Spleen (tissue), 11 donors: ENCODE measurements at regions not wholly inside any gene's neighbourhood (a gene's known extent, or its start where the extent isn't known, plus 50 kb on each side); places are given as distances from the start of the nearest gene placed in this dataset.

ENCODE experiments used
- DNase-seq: peaks from one replicate; pipeline ENCODE4 v3.0.0-alpha.2; 2020
- H3K27ac ChIP-seq, 8 donors: fragments of 200-600 bp; sonication (generic) in 7 of 8; 1 replicate in 4 of 8; 2 replicates in 4 of 8; pipeline versions ENCODE4 v1.5.0 to v1.8.0; 2016 to 2021; ENCODE audit warnings: inconsistent platforms in 4 of 8, mild to moderate bottlenecking in 4 of 8, moderate library complexity in 1 of 8
- H3K27me3 ChIP-seq, 7 donors: fragments of 200-600 bp; sonication (generic) in 6 of 7; replicated peaks in 1 of 7; 1 replicate in 4 of 7; 2 replicates in 3 of 7; pipeline versions ENCODE4 v1.5.0 to v1.8.0; 2016 to 2021; ENCODE audit warnings: inconsistent platforms in 3 of 7, mild to moderate bottlenecking in 1 of 7
- H3K36me3 ChIP-seq, 6 donors: fragments of 200-600 bp; sonication (generic) in 5 of 6; 1 replicate in 4 of 6; 2 replicates in 2 of 6; pipeline versions ENCODE4 v1.5.0 to v1.8.0; 2016 to 2021; ENCODE audit warnings: inconsistent platforms in 2 of 6
- H3K4me1 ChIP-seq, 6 donors: fragments of 200-600 bp; sonication (generic) in 5 of 6; 1 replicate in 3 of 6; 2 replicates in 3 of 6; pipeline versions ENCODE4 v1.5.0 to v1.8.0; 2016 to 2021; ENCODE audit warnings: inconsistent platforms in 3 of 6
- H3K4me3 ChIP-seq, 8 donors: fragments of 200-600 bp; sonication (generic) in 7 of 8; 1 replicate in 4 of 8; 2 replicates in 4 of 8; pipeline versions ENCODE4 v1.5.0 to v1.8.0; 2016 to 2021; ENCODE audit warnings: inconsistent platforms in 4 of 8, mild to moderate bottlenecking in 4 of 8, moderate library complexity in 2 of 8
- H3K9me3 ChIP-seq, 8 donors: fragments of 200-600 bp; sonication (generic) in 7 of 8; 1 replicate in 4 of 8; 2 replicates in 4 of 8; pipeline versions ENCODE4 v1.5.0 to v1.8.0; 2016 to 2021; ENCODE audit warnings: inconsistent platforms in 4 of 8
- POLR2A ChIP-seq, 3 donors: fragments of 450-650 bp; IDR thresholded peaks; one replicate each; pipeline ENCODE4 v1.5.1; 2017; ENCODE audit warnings: antibody characterized with exemption in 3 of 3, mild to moderate bottlenecking in 1 of 3
- POLR2AphosphoS5 ChIP-seq, 3 donors: sonication (generic); formaldehyde crosslinking; IDR thresholded peaks; one replicate each; pipeline ENCODE4 v1.5.1; 2017; ENCODE audit warnings: antibody characterized with exemption in 3 of 3
- WGBS, 5 donors: extraction: QIAGEN DNeasy Blood & Tissue Kit in 3 of 5; methylation state at CpG; one replicate each; pipeline versions ENCODE4 v1.1.5 to v1.1.7; 2013 to 2018; 5-methylcytosine and 5-hydroxymethylcytosine counted together
- intact Hi-C: fragments of 100-400 bp; cut with DNase I; formaldehyde crosslinking; loops from one replicate; pipeline ENCODE4 v1.15.0; 2023; ENCODE audit warnings: low total_unique reads
- TF ChIP-seq, protein P1 (sequence below), 11 experiments: fragments of 200-600 bp in 7 of 11; fragments of 450-650 bp in 4 of 11; sonication (generic) in 4 of 11; IDR thresholded peaks in 8 of 11; conservative IDR thresholded peaks in 3 of 11; 1 replicate in 7 of 11; 2 replicates in 4 of 11; pipeline versions ENCODE4 v1.4.0 to v1.8.0; 2016 to 2021; ENCODE audit warnings: antibody characterized with exemption in 11 of 11, inconsistent platforms in 4 of 11, mild to moderate bottlenecking in 1 of 11
- donor health status: healthy with polysubstance abuse.
- donor health status: DM: no; HTN: no; CAD: no; lungs with moderate emphysema.
- donor health status: DM: no; HTN: no; CAD: no.
- donor health status: Bipolar disorder and iron deficiency.
- donor health status: healthy.
- donor health status: DM: no; HTN: no; CAD: no.
- donor health status: DM: yes; HTN: yes; CAD: no.

DNA sequence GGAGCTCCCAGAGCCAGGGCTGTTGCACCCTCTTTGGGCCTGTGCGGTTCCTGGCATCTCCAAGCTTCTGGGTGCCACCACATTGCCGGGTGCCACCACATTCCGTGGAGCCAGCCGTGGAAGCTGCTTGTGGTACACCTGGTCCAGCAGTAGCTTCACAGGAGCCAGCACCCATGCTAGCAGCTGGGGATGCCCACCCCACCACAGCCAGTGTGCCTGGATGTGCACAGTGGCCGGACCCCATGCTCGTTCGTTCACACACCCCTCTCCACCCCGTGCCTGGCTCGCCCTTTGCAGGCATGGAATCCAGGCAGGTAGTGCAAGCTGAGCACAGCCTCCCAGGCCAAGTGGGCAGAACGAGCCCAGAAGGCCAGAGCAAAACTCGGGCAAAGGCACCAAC, 1029.8 kb upstream of the GBE1 start:
- 81 to 94% (median 91%) methylated on average over 7 to 11 of the region's 11 CpGs for WGBS, 5 donors
- TF ChIP-seq, protein P1, sequence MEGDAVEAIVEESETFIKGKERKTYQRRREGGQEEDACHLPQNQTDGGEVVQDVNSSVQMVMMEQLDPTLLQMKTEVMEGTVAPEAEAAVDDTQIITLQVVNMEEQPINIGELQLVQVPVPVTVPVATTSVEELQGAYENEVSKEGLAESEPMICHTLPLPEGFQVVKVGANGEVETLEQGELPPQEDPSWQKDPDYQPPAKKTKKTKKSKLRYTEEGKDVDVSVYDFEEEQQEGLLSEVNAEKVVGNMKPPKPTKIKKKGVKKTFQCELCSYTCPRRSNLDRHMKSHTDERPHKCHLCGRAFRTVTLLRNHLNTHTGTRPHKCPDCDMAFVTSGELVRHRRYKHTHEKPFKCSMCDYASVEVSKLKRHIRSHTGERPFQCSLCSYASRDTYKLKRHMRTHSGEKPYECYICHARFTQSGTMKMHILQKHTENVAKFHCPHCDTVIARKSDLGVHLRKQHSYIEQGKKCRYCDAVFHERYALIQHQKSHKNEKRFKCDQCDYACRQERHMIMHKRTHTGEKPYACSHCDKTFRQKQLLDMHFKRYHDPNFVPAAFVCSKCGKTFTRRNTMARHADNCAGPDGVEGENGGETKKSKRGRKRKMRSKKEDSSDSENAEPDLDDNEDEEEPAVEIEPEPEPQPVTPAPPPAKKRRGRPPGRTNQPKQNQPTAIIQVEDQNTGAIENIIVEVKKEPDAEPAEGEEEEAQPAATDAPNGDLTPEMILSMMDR (IDR thresholded peaks at IDR 0.05 in 8 of 11, conservative IDR thresholded peaks at IDR 0.05 in 3 of 11): no peak
- TF ChIP-seq POLR2AphosphoS5 (IDR thresholded peaks at IDR 0.05): no peak
- H3K36me3 ChIP-seq: no peaks in the 10 kb centered on the region
- H3K27me3 ChIP-seq: no peaks in the 10 kb centered on the region
- intact Hi-C loops: no loop called here
- no peaks in the 10 kb centered on the region for H3K4me1 ChIP-seq
- peaks cover 0 to 17% (median 4%) of the 10 kb centered on the region in 8 donors for H3K9me3 ChIP-seq
- H3K4me3 ChIP-seq: no peak overlapping the region
- H3K27ac ChIP-seq: no peak overlapping the region
- DNase-seq: peak; percentile 67

DNA sequence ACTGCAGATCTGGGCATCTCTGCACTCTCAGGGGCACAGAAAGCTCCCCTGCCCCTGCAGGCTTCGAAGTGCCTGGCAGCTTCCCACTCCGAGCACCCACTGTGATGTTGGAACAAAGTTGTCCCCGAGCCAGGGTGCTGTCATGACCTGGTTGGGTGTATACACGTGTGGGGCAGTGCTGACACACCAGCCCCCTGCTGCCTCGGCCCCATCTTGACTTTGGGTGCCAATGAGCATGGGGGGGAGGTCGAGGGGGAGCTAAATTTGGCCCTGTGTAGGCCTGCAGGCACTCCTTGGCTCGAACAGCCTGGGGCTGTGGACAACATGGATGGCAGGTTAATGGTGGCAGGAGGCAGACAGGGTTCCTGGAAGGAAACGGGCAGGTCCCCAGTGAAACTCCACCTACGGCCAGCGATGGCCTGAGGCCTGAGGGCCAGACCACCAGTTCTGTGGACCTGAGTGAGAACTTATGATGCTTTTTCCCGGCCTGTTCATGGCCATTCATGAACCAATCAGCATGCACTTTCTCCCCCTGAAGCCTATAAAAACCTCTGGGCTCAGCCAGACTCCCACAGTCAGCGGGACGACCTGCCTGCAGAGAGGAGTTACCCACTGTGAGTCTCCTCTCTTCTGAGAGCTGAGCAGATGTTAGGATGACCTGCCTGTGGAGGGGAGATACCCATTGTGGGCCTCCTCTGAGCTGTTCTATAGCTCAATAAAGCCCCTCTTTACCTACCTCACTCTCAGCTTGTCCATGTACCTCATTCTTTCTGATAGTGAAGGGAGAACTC, 1029.1 kb upstream of the GBE1 start:
- Histone ChIP-seq H3K4me1 (no peaks in the 10 kb centered on the region), H3K27me3 (no peaks in the 10 kb centered on the region), H3K36me3 (no peaks in the 10 kb centered on the region), H3K4me3 (no peak overlapping the region), H3K27ac (no peak overlapping the region), H3K9me3 (peaks cover 0 to 17% (median 4%) of the 10 kb centered on the region in 8 donors)
- TF ChIP-seq POLR2A (IDR thresholded peaks at IDR 0.05): no peak
- TF ChIP-seq, protein P1 (IDR thresholded peaks at IDR 0.05 in 8 of 11, conservative IDR thresholded peaks at IDR 0.05 in 3 of 11): no peak
- TF ChIP-seq POLR2AphosphoS5 (IDR thresholded peaks at IDR 0.05): no peak
- DNase-seq: peak; percentile 66
- intact Hi-C loops: no loop called here
- 74 to 82% (median 78%) methylated on average over 13 of the region's 13 CpGs for WGBS, 5 donors

GRCh38 chr3:82783194-82783593, 1021.7 kb upstream of the GBE1 start:
- TF ChIP-seq, protein P1 (IDR thresholded peaks at IDR 0.05 in 8 of 11, conservative IDR thresholded peaks at IDR 0.05 in 3 of 11): no peak
- no peak for TF ChIP-seq POLR2AphosphoS5 (IDR thresholded peaks at IDR 0.05)
- no peak for TF ChIP-seq POLR2A (IDR thresholded peaks at IDR 0.05)
- 70 to 90% (median 78%) methylated on average over 3 of the region's 3 CpGs for WGBS, 5 donors
- intact Hi-C loops: no loop called here

DNA sequence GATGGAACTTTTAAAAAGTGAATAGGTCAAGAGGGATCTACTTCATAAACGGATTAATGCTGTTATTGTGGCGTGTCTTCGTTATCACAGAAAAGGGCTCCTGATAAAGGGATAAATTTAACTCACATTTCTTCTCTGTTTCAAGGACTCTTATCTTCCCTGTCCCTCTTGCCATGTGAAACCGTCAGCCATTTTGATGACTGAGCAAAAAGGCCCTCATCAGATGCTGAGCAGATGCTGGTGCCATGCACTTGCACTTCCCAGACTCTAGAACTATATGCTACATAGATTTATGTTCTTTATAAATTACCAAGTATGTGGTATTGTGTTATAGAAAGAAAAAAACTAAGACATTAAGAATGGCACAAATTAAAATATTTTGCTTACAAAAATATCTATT, 1011.8 kb upstream of the GBE1 start:
- 67 to 85% (median 75%) methylated on average over 4 of the region's 4 CpGs for WGBS, 5 donors
- Histone ChIP-seq H3K27me3 (no peaks in the 10 kb centered on the region), H3K27ac (no peak overlapping the region), H3K36me3 (no peaks in the 10 kb centered on the region), H3K4me3 (no peak overlapping the region), H3K4me1 (no peaks in the 10 kb centered on the region), H3K9me3 (peaks cover 0 to 19% (median 3%) of the 10 kb centered on the region in 8 donors)
- TF ChIP-seq POLR2AphosphoS5 (IDR thresholded peaks at IDR 0.05): no peak
- no peak for TF ChIP-seq POLR2A (IDR thresholded peaks at IDR 0.05)
- TF ChIP-seq, protein P1 (IDR thresholded peaks at IDR 0.05 in 8 of 11, conservative IDR thresholded peaks at IDR 0.05 in 3 of 11): no peak
- intact Hi-C loops: no loop called here
- DNase-seq: no peak

More at GRCh38 chr3:82783194-82783593, 1021.7 kb upstream of the GBE1 start:
- Histone ChIP-seq H3K4me3 (no peak overlapping the region), H3K36me3 (no peaks in the 10 kb centered on the region), H3K9me3 (peaks cover 0 to 3% (median 0%) of the 10 kb centered on the region in 8 donors), H3K27me3 (no peaks in the 10 kb centered on the region), H3K27ac (no peak overlapping the region), H3K4me1 (no peaks in the 10 kb centered on the region)
- no peak for DNase-seq
